Smooth muscle cell (in vitro differentiated cells): ENCODE measurements at regions not wholly inside any gene's neighbourhood (a gene's known extent, or its start where the extent isn't known, plus 50 kb on each side); places are given as distances from the start of the nearest gene placed in this dataset.

ENCODE experiments used
- DNase-seq: peaks from one replicate; lab custom pipeline; 2025; ENCODE audit not compliant: unreplicated experiment; lab: John Stamatoyannopoulos, UW
- H2AFZ ChIP-seq: fragments of 200-600 bp; sonication (generic); 2 replicates; pipeline ENCODE4 v1.6.0; 2016; ENCODE audit warnings: antibody characterized with exemption, low read depth, mild to moderate bottlenecking
- H3F3A ChIP-seq: fragments of 200-600 bp; sonication (generic); 2 replicates; pipeline ENCODE4 v1.6.0; 2017; ENCODE audit warnings: antibody characterized with exemption, low read depth
- H3K27ac ChIP-seq: fragments of 200-600 bp; sonication (generic); 2 replicates; pipeline ENCODE4 v1.5.1; 2016; ENCODE audit warnings: low read depth, mild to moderate bottlenecking
- H3K27me3 ChIP-seq: fragments of 200-600 bp; sonication (generic); 2 replicates; pipeline ENCODE4 v1.6.1; 2016; ENCODE audit warnings: low read depth, mild to moderate bottlenecking
- H3K36me3 ChIP-seq: fragments of 200-600 bp; sonication (generic); 2 replicates; pipeline ENCODE4 v1.5.1; 2016; ENCODE audit warnings: low read depth
- H3K4me1 ChIP-seq: fragments of 200-600 bp; sonication (generic); 2 replicates; pipeline ENCODE4 v1.5.1; 2016; ENCODE audit warnings: low read depth
- H3K4me2 ChIP-seq: fragments of 200-600 bp; sonication (generic); 2 replicates; pipeline ENCODE4 v1.6.0; 2016; ENCODE audit warnings: mild to moderate bottlenecking
- H3K4me3 ChIP-seq: fragments of 200-600 bp; sonication (generic); 2 replicates; pipeline ENCODE4 v1.5.1; 2016; ENCODE audit warnings: mild to moderate bottlenecking
- H3K79me2 ChIP-seq: fragments of 200-600 bp; sonication (generic); 2 replicates; pipeline ENCODE4 v1.6.0; 2016; ENCODE audit warnings: low read depth, mild to moderate bottlenecking
- H3K9ac ChIP-seq: fragments of 200-600 bp; sonication (generic); 2 replicates; pipeline ENCODE4 v1.6.0; 2016; ENCODE audit warnings: low read depth
- H3K9me3 ChIP-seq: fragments of 200-600 bp; sonication (generic); replicated peaks from 2 replicates; pipeline ENCODE4 v1.5.1; 2016; ENCODE audit warnings: low read depth
- H4K20me1 ChIP-seq: fragments of 200-600 bp; sonication (generic); 2 replicates; pipeline ENCODE4 v1.6.0; 2016; ENCODE audit warnings: low read depth
- WGBS: methylation state at CpG from one replicate; pipeline ENCODE4 v1.1.7; 2016; ENCODE audit warnings: low lambda C conversion rate; 5-methylcytosine and 5-hydroxymethylcytosine counted together
- TF ChIP-seq, protein P1 (sequence below): fragments of 200-600 bp; sonication (generic); IDR thresholded peaks from 2 replicates; pipeline ENCODE4 v1.5.1; 2017; ENCODE audit warnings: borderline replicate concordance, mild to moderate bottlenecking, antibody characterized with exemption; ENCODE audit not compliant: insufficient read depth, poor library complexity, severe bottlenecking

DNA sequence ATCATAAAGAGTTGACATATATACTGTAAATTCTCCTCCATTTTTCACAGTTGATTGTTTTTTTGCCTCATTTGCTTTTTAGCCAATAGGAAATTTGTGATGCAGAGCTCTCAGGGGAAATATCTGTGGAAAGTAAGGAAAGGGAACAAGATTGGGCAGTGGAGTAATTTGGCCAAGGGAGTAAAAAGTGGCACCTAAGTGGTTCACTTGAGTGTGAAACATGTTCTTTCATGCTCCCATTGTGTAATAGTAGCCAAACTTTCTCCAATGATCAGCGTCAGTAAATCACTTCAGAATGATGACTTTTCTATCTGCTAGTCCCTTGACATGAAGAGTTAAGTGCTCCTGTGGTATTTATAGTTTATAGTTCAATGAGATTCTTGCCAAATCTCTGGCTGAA lies 141.9 kb upstream of the KCNJ3 start:
- Histone ChIP-seq H2AFZ (no peak overlapping the region), H3K27ac (no peak overlapping the region), H4K20me1 (no peaks in the 10 kb centered on the region), H3K9ac (no peak overlapping the region), H3K9me3 (no peaks in the 10 kb centered on the region), H3K4me2 (no peak overlapping the region), H3K36me3 (no peaks in the 10 kb centered on the region), H3K27me3 (no peaks in the 10 kb centered on the region), H3K4me1 (no peaks in the 10 kb centered on the region), H3K4me3 (no peak overlapping the region), H3K79me2 (no peaks in the 10 kb centered on the region), H3F3A (no peaks in the 10 kb centered on the region)
- WGBS: 80% methylated on average over 1 of the region's 1 CpG
- TF ChIP-seq, protein P1, sequence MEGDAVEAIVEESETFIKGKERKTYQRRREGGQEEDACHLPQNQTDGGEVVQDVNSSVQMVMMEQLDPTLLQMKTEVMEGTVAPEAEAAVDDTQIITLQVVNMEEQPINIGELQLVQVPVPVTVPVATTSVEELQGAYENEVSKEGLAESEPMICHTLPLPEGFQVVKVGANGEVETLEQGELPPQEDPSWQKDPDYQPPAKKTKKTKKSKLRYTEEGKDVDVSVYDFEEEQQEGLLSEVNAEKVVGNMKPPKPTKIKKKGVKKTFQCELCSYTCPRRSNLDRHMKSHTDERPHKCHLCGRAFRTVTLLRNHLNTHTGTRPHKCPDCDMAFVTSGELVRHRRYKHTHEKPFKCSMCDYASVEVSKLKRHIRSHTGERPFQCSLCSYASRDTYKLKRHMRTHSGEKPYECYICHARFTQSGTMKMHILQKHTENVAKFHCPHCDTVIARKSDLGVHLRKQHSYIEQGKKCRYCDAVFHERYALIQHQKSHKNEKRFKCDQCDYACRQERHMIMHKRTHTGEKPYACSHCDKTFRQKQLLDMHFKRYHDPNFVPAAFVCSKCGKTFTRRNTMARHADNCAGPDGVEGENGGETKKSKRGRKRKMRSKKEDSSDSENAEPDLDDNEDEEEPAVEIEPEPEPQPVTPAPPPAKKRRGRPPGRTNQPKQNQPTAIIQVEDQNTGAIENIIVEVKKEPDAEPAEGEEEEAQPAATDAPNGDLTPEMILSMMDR: no peak
- DNase-seq: no peak

DNA sequence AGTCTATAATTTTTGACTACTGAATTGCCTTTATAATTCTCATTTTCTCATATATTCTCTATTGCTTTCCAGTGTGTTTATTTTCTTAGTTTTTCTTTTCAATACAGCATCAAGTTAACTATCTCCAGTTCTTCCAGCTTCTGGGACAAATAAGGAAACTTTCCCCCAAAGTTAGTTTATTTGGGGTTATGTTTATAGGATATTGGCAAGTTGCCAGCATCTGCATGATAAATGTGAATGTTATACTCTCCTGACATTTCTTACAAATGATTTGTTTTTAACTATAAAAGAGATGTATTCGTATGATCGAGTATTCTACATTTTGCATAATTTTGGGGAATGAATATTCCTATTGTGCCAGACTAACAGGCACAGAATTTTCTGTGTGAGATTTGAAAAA lies 140.6 kb upstream of the KCNJ3 start:
- Histone ChIP-seq H3K9ac (no peak overlapping the region), H3K4me1 (no peaks in the 10 kb centered on the region), H2AFZ (no peak overlapping the region), H3K27me3 (no peaks in the 10 kb centered on the region), H3K27ac (no peak overlapping the region), H3F3A (no peaks in the 10 kb centered on the region), H4K20me1 (no peaks in the 10 kb centered on the region), H3K4me3 (no peak overlapping the region), H3K79me2 (no peaks in the 10 kb centered on the region), H3K36me3 (no peaks in the 10 kb centered on the region), H3K9me3 (no peaks in the 10 kb centered on the region), H3K4me2 (no peak overlapping the region)
- no peak for DNase-seq
- 96% methylated on average over 2 of the region's 2 CpGs for WGBS
- TF ChIP-seq, protein P1: no peak

DNA sequence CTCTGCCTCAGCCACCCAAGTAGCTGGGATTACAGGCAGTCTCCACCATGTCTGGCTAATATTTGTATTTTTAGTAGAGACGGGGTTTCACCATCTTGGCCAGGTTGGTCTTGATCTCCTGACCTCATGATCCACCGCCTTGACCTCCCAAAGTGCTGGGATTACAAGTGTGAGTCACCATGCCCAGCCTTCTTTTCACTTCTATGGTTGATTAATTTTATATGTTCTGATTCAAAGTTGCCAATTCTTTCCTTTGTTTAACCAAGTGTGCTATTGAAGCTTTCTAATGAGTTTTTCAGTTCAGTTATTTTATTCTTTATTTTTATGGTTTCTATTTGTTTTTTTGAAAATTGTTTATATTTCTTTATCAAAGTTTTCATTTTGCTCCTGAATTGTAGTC lies 133.1 kb upstream of the KCNJ3 start:
- WGBS: 91% methylated on average over 2 of the region's 2 CpGs

DNA sequence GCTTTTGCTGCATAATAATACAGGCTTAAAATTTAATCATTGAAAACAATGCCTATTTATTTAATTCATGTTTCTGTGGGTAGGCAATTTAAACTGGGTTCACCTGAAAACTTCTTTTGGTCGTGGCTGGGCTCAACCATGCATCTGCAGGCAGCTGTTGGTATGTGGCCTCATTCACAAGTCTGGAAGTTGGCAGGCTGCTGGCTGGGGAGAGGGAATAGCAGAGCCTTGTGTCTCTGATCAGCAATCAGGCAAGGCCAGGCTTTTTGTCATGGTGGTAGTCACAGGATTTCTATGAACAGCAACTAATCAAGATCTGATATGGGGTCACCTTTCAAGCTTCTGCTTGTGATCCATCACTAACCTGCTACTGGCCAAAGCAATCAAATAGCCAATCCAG lies 130.1 kb upstream of the KCNJ3 start:
- Histone ChIP-seq H3K9me3 (no peaks in the 10 kb centered on the region), H3K9ac (no peak overlapping the region), H3K79me2 (no peaks in the 10 kb centered on the region), H3K27me3 (no peaks in the 10 kb centered on the region), H2AFZ (no peak overlapping the region), H3K4me2 (no peak overlapping the region), H3K36me3 (no peaks in the 10 kb centered on the region), H3K4me3 (no peak overlapping the region), H3K4me1 (no peaks in the 10 kb centered on the region), H3K27ac (no peak overlapping the region), H4K20me1 (no peaks in the 10 kb centered on the region), H3F3A (no peaks in the 10 kb centered on the region)
- WGBS: 35% methylated on average over 1 of the region's 1 CpG
- TF ChIP-seq, protein P1: no peak
- DNase-seq: no peak

More for the DNA sequence above, 133.1 kb upstream of the KCNJ3 start:
- no peaks in the 10 kb centered on the region for H3K79me2 ChIP-seq
- no peak overlapping the region for H3K9ac ChIP-seq
- H4K20me1 ChIP-seq: no peaks in the 10 kb centered on the region
- H3K4me1 ChIP-seq: no peaks in the 10 kb centered on the region
- TF ChIP-seq, protein P1: no peak
- DNase-seq: no peak
- no peaks in the 10 kb centered on the region for H3K27me3 ChIP-seq
- H3F3A ChIP-seq: no peaks in the 10 kb centered on the region
- no peak overlapping the region for H2AFZ ChIP-seq
- H3K27ac ChIP-seq: no peak overlapping the region
- H3K9me3 ChIP-seq: no peaks in the 10 kb centered on the region
- no peak overlapping the region for H3K4me3 ChIP-seq
- H3K4me2 ChIP-seq: no peak overlapping the region
- H3K36me3 ChIP-seq: no peaks in the 10 kb centered on the region
